ENCODE measurements at regions not wholly inside any gene's neighbourhood (a gene's known extent, or its start where the extent isn't known, plus 50 kb on each side); places are given as distances from the start of the nearest gene placed in this dataset.

DNA sequence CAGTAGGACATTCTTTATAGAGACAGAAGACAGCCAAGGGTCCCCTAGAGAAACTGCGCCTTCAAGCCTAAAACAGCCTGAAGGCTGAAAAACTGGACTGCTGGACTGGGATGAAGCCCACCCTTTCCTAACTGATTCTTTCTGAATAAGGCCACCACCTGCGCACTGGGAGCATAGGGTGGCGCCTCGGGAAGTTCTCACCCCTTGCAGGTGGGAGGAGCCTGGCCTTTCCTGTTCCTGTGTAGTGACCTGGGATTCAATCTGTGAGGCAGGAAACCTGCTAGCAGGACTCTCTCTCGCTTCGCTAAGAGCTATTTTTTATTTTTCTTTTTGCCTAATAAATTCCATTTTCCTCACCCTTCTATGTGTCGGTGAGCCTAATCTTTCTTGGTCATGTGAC lies 61.8 kb upstream of the KLHL13 start:
- 65 to 87% (median 74%) methylated on average over 7 of the region's 7 CpGs for WGBS, 4 donors
- Histone ChIP-seq H3K4me3 (no peak overlapping the region), H3K36me3 (no peaks in the 10 kb centered on the region), H3K27me3 (no peaks in the 10 kb centered on the region), H3K9me3 (no peaks in the 10 kb centered on the region), H3K4me1 (no peaks in the 10 kb centered on the region), H3K27ac (no peak overlapping the region)
- ATAC-seq (no peak), DNase-seq (no peak)
- TF ChIP-seq, protein P1, sequence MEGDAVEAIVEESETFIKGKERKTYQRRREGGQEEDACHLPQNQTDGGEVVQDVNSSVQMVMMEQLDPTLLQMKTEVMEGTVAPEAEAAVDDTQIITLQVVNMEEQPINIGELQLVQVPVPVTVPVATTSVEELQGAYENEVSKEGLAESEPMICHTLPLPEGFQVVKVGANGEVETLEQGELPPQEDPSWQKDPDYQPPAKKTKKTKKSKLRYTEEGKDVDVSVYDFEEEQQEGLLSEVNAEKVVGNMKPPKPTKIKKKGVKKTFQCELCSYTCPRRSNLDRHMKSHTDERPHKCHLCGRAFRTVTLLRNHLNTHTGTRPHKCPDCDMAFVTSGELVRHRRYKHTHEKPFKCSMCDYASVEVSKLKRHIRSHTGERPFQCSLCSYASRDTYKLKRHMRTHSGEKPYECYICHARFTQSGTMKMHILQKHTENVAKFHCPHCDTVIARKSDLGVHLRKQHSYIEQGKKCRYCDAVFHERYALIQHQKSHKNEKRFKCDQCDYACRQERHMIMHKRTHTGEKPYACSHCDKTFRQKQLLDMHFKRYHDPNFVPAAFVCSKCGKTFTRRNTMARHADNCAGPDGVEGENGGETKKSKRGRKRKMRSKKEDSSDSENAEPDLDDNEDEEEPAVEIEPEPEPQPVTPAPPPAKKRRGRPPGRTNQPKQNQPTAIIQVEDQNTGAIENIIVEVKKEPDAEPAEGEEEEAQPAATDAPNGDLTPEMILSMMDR (IDR thresholded peaks at IDR 0.05): no peak
- no peak for TF ChIP-seq POLR2A (IDR thresholded peaks at IDR 0.05)
- intact Hi-C loops (cut with DNase I): no loop called here

DNA sequence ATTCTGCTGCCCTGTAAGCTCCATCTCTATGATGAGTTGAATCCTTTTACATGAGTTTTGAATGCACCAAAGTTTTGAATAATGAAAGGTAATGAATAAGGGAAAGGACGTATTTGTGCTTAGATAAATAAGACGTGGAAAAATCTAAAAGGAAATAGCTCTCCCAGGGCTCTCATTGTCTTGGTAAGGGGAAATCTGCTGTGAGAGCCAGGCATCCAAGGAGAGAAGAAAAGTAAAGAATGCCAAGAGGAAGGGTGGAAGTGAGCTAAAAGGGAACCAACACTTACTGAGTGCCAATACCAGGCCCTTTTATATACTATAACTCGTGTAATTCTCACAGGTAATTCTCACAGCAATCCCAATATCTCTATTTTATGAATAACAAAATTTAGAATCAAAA lies 62.6 kb upstream of the KLHL13 start:
- H3K4me1 ChIP-seq: no peaks in the 10 kb centered on the region
- DNase-seq: no peak
- intact Hi-C loops (cut with DNase I): no loop called here
- ATAC-seq: no peak
- peaks cover 0 to 5% (median 0%) of the 10 kb centered on the region in 12 donors for H3K9me3 ChIP-seq
- no peak for TF ChIP-seq POLR2A (IDR thresholded peaks at IDR 0.05)
- TF ChIP-seq, protein P1 (IDR thresholded peaks at IDR 0.05): no peak
- no peaks in the 10 kb centered on the region for H3K27me3 ChIP-seq
- no peak overlapping the region for H3K27ac ChIP-seq
- H3K36me3 ChIP-seq: no peaks in the 10 kb centered on the region
- 46 to 67% (median 61%) methylated on average over 3 of the region's 3 CpGs for WGBS, 4 donors
- H3K4me3 ChIP-seq: no peak overlapping the region

DNA sequence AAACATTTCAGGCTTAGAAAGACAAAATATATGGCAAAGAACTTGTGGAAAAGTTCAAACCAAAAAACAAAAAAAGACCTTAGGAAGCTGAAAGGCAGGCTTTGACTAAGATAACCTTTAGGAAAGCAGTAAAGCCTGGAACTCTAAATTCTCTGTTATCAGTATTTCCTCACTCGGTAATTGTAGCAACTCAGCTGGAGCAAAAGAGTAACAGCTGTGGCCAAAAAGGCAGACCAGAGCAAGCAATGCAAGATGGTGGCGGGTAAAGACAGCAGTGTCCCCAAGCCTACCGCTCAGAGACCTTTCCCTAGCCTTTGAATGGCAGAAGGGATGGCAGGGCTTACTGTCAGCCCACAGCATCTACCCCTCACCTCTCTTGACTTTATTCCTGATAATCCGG lies 63.1 kb upstream of the KLHL13 start:
- Histone ChIP-seq H3K4me1 (no peaks in the 10 kb centered on the region), H3K36me3 (no peaks in the 10 kb centered on the region), H3K27me3 (no peaks in the 10 kb centered on the region), H3K4me3 (no peak overlapping the region), H3K9me3 (peaks cover 0 to 5% (median 0%) of the 10 kb centered on the region in 12 donors), H3K27ac (no peak overlapping the region)
- ATAC-seq: peak in 1 of 4 donors; percentile 31
- TF ChIP-seq POLR2A (IDR thresholded peaks at IDR 0.05): no peak
- TF ChIP-seq, protein P1 (IDR thresholded peaks at IDR 0.05): no peak
- WGBS, 4 donors: 71 to 86% (median 78%) methylated on average over 4 of the region's 4 CpGs
- intact Hi-C loops (cut with DNase I): no loop called here
- DNase-seq: no peak

DNA sequence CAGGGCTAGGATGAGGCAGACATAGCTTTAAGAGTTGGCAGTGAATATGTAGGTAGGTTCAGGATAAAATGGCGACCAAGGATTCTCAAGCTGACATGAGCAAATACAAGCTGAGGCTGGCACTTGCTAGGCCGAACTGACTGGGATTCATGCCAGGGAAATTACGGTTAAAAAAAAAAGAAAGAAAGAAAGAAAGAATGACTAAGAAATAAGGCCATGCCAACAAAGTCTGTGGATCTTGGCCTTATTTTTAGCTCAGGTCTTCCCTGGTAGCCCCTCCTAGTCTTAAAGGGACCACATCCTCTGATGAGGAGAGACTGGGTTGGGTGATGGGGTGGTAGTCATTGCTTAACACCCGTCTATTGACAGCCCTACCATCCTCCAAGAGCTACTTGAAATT lies 64.4 kb upstream of the KLHL13 start:
- ATAC-seq (no peak), DNase-seq (no peak)
- no peak overlapping the region for H3K4me3 ChIP-seq
- H3K9me3 ChIP-seq: peaks cover 0 to 5% (median 0%) of the 10 kb centered on the region in 12 donors
- no peaks in the 10 kb centered on the region for H3K4me1 ChIP-seq
- intact Hi-C loops (cut with DNase I): no loop called here
- no peaks in the 10 kb centered on the region for H3K27me3 ChIP-seq
- no peak overlapping the region for H3K27ac ChIP-seq
- no peak for TF ChIP-seq POLR2A (IDR thresholded peaks at IDR 0.05)
- TF ChIP-seq, protein P1 (IDR thresholded peaks at IDR 0.05): no peak
- no peaks in the 10 kb centered on the region for H3K36me3 ChIP-seq
- WGBS, 4 donors: 56 to 66% (median 59%) methylated on average over 4 of the region's 4 CpGs
